NOMO-1 (cell line): ENCODE measurements at regions not wholly inside any gene's neighbourhood (a gene's known extent, or its start where the extent isn't known, plus 50 kb on each side); places are given as distances from the start of the nearest gene placed in this dataset.

Experiments used
- DNase-seq, 2 experiments: peaks; one replicate each; lab custom pipeline; 2025; ENCODE audit not compliant: unreplicated experiment in 2 of 2; lab: John Stamatoyannopoulos, UW

GRCh38 chr7:115478426-115478825, 552.1 kb downstream of the TFEC start:
- DNase-seq: no peak

GRCh38 chr7:115477193-115477651, 553.3 kb downstream of the TFEC start:
- DNase-seq: no peak

GRCh38 chr7:115476671-115477181, 553.8 kb downstream of the TFEC start:
- DNase-seq: no peak

- DNase-seq: peak; percentile 28 to 55
Observed at GRCh38 chr7:115475761-115476385, 554.0 kb downstream of the MDFIC start.

- DNase-seq: no peak
Observed at GRCh38 chr7:115475206-115475605, 553.3 kb downstream of the MDFIC start.

- DNase-seq: no peak
Observed at GRCh38 chr7:115474137-115474536, 552.2 kb downstream of the MDFIC start.

- no peak for DNase-seq
Observed at GRCh38 chr7:115471891-115472290, 550.0 kb downstream of the MDFIC start.

- no peak for DNase-seq
Observed at GRCh38 chr7:115462301-115463015, 540.6 kb downstream of the MDFIC start.

GRCh38 chr7:115449689-115450088, 527.8 kb downstream of the MDFIC start:
- DNase-seq: no peak

GRCh38 chr7:115447495-115447894, 525.6 kb downstream of the MDFIC start:
- DNase-seq: no peak

GRCh38 chr7:115441033-115441432, 519.1 kb downstream of the MDFIC start:
- DNase-seq: no peak

GRCh38 chr7:115435178-115435577, 513.3 kb downstream of the MDFIC start:
- no peak for DNase-seq

GRCh38 chr7:115429918-115430317, 508.0 kb downstream of the MDFIC start:
- DNase-seq: no peak

- no peak for DNase-seq
Observed at GRCh38 chr7:115417662-115418061, 495.8 kb downstream of the MDFIC start.

- DNase-seq: peak; percentile 69 to 85
Observed at GRCh38 chr7:115410972-115411686, 489.2 kb downstream of the MDFIC start.

- DNase-seq: peak; percentile 30 to 75
Observed at GRCh38 chr7:115410434-115410820, 488.5 kb downstream of the MDFIC start.

- DNase-seq: peak in 1 of 2 experiments; percentile 14
Observed at GRCh38 chr7:115409682-115410433, 488.0 kb downstream of the MDFIC start.

GRCh38 chr7:115406219-115406618, 484.3 kb downstream of the MDFIC start:
- DNase-seq: no peak

GRCh38 chr7:115387137-115387536, 465.2 kb downstream of the MDFIC start:
- DNase-seq: no peak

- no peak for DNase-seq
Observed at GRCh38 chr7:115379321-115379720, 457.4 kb downstream of the MDFIC start.

- no peak for DNase-seq
Observed at GRCh38 chr7:115368998-115369397, 447.1 kb downstream of the MDFIC start.
